GM12878 (cell line): ENCODE measurements at regions not wholly inside any gene's neighbourhood (a gene's known extent, or its start where the extent isn't known, plus 50 kb on each side); places are given as distances from the start of the nearest gene placed in this dataset.

ENCODE experiments used
- ATAC-seq: fragments of 200-7000 bp; cut with Tn5 transposase; 3 replicates; pipeline ENCODE4 v1.9.1; 2020; ENCODE audit warnings: mild to moderate bottlenecking, moderate library complexity
- BruUV-seq: library from RNA; stranded (reverse); fragments of 400-500 nt; replicated peaks from 2 replicates; lab custom pipeline; 2021; lab: Mats Ljungman, UMichigan
- CTCF ChIA-PET: fragments of 300-600 bp; sonication (Branson Sonifier 250); formaldehyde crosslinking; extraction: SDS; loops from one replicate; lab custom pipeline; 2021; ENCODE audit warnings: inconsistent platforms; lab: Yijun Ruan, JAX
- POLR2A ChIA-PET: fragments of 350-600 bp; formaldehyde crosslinking; extraction: SDS; loops from one replicate; lab custom pipeline; 2021; ENCODE audit warnings: inconsistent platforms; lab: Charles Lee
- RAD21 ChIA-PET: fragments of 300-600 bp; sonication (Branson Sonifier 250); formaldehyde crosslinking; loops from one replicate; lab custom pipeline; 2023; ENCODE audit warnings: antibody characterized with exemption; ENCODE audit not compliant: unreplicated experiment; lab: Charles Lee
- SMC1A ChIA-PET: fragments of 300-600 bp; sonication (Branson Sonifier 250); formaldehyde crosslinking; loops from one replicate; lab custom pipeline; 2023; ENCODE audit not compliant: unreplicated experiment, uncharacterized antibody; lab: Charles Lee
- DNase-seq: peaks from one replicate; pipeline ENCODE4 v3.0.0-alpha.2; 2011; ENCODE audit warnings: low read depth, low spot score
- FAIRE-seq: peaks from 3 replicates; lab custom pipeline; 2011; peaks lifted over from hg19 to GRCh38; lab: Jason Lieb, UNC
- H2AFZ ChIP-seq: 2 replicates; pipeline ENCODE4 v1.6.0; 2011; ENCODE audit warnings: low read depth, low read length, control low read depth; ENCODE audit not compliant: control insufficient read depth
- H3K27ac ChIP-seq: 2 replicates; pipeline ENCODE4 v1.5.1; 2011; ENCODE audit warnings: control low read depth; ENCODE audit not compliant: control insufficient read depth, insufficient read depth
- H3K27me3 ChIP-seq, 2 experiments: replicated peaks in 1 of 2; 2 replicates each; pipeline versions ENCODE4 v1.6.0 to v1.6.1; 2011; ENCODE audit warnings: low read length in 1 of 2; ENCODE audit not compliant: control insufficient read depth in 2 of 2, insufficient read depth in 2 of 2
- H3K36me3 ChIP-seq, 2 experiments: 2 replicates each; pipeline ENCODE4 v1.5.1; 2011; ENCODE audit warnings: low read length in 1 of 2; ENCODE audit not compliant: control insufficient read depth in 2 of 2, insufficient read depth in 2 of 2
- H3K4me1 ChIP-seq: 2 replicates; pipeline ENCODE4 v1.6.1; 2011; ENCODE audit warnings: mild to moderate bottlenecking, low read length, moderate library complexity, mixed read lengths; ENCODE audit not compliant: control insufficient read depth, insufficient read depth
- H3K4me2 ChIP-seq: 2 replicates; pipeline ENCODE4 v1.6.0; 2011; ENCODE audit warnings: control low read depth; ENCODE audit not compliant: control insufficient read depth, insufficient read depth
- H3K4me3 ChIP-seq: fragments of 200-600 bp; sonication (generic); 2 replicates; pipeline ENCODE4 v1.5.1; 2016
- H3K79me2 ChIP-seq: 2 replicates; pipeline ENCODE4 v1.6.0; 2011; ENCODE audit warnings: low read length; ENCODE audit not compliant: control insufficient read depth, insufficient read depth
- H3K9ac ChIP-seq: 2 replicates; pipeline ENCODE4 v1.8.0; 2011; ENCODE audit warnings: low read length, control low read depth, mixed read lengths; ENCODE audit not compliant: control insufficient read depth, insufficient read depth
- H3K9me3 ChIP-seq: replicated peaks from 3 replicates; pipeline ENCODE4 v1.5.1; 2011; ENCODE audit warnings: mild to moderate bottlenecking, low read length; ENCODE audit not compliant: control insufficient read depth, insufficient read depth
- H4K20me1 ChIP-seq: 2 replicates; pipeline ENCODE4 v1.6.0; 2011; ENCODE audit not compliant: control insufficient read depth, insufficient read depth
- BCL3 ChIP-seq: IDR thresholded peaks from 2 replicates; pipeline ENCODE4 v1.6.1; 2011; ENCODE audit warnings: borderline replicate concordance, low read depth, mild to moderate bottlenecking, moderate library complexity, low read length; ENCODE audit not compliant: insufficient read depth, poor library complexity, severe bottlenecking
- CHD4 ChIP-seq: fragments of 200-600 bp; sonication (generic); IDR thresholded peaks from 2 replicates; pipeline ENCODE4 v1.6.1; 2016; ENCODE audit warnings: mild to moderate bottlenecking
- MTA2 ChIP-seq: fragments of 450-650 bp; IDR thresholded peaks from 2 replicates; pipeline ENCODE4 v1.6.1; 2016; ENCODE audit warnings: low read depth, mild to moderate bottlenecking, moderate library complexity
- NRF1 ChIP-seq: conservative IDR thresholded peaks from 2 replicates; pipeline ENCODE4 v1.6.1; 2011; ENCODE audit warnings: mild to moderate bottlenecking, low read depth, low read length, improper control_type of control experiment
- RFX5 ChIP-seq: IDR thresholded peaks from 2 replicates; pipeline ENCODE4 v1.6.1; 2011; ENCODE audit warnings: low read depth, low read length, improper control_type of control experiment
- SMAD5 ChIP-seq: IDR thresholded peaks from 2 replicates; pipeline ENCODE4 v1.6.1; 2016; ENCODE audit warnings: antibody characterized with exemption, low read depth
- SP1 ChIP-seq: IDR thresholded peaks from one replicate; pipeline ENCODE4 v1.6.1; 2011; ENCODE audit warnings: low read depth, low read length
- SREBF2 ChIP-seq: IDR thresholded peaks from 2 replicates; pipeline ENCODE4 v1.6.1; 2012; ENCODE audit warnings: mild to moderate bottlenecking, low read length
- SRF ChIP-seq, 2 experiments: IDR thresholded peaks; 2 replicates each; pipeline ENCODE4 v1.6.1; 2011; ENCODE audit warnings: low read depth in 2 of 2, low read length in 2 of 2, mild to moderate bottlenecking in 1 of 2, moderate library complexity in 1 of 2
- whole genome bisulfite sequencing: methylation state at CpG from one replicate; pipeline ENCODE4 v1.1.6; 2016; ENCODE audit warnings: low lambda C conversion rate; ENCODE audit not compliant: insufficient replicate concordance, insufficient coverage; ENCODE audit errors: missing lambda C conversion rate; 5-methylcytosine and 5-hydroxymethylcytosine counted together
- in situ Hi-C: fragments of 300-500 bp; cut with MboI; formaldehyde crosslinking; loops from 9 replicates; pipeline ENCODE4 v1.14.3; 2018; ENCODE audit warnings: mixed read lengths
- intact Hi-C: fragments of 100-400 bp; cut with micrococcal nuclease; formaldehyde crosslinking; loops from one replicate; pipeline ENCODE4 v1.14.2; 2022; ENCODE audit not compliant: unreplicated experiment
- TF ChIP-seq, protein P1 (sequence below): fragments of 450-650 bp; conservative IDR thresholded peaks from 2 replicates; pipeline ENCODE4 v1.6.1; 2017; ENCODE audit warnings: mild to moderate bottlenecking, moderate library complexity
- TF ChIP-seq, protein P2 (sequence below): fragments of 450-650 bp; IDR thresholded peaks from 2 replicates; pipeline ENCODE4 v1.6.1; 2018; ENCODE audit warnings: mild to moderate bottlenecking, low read depth, moderate library complexity; ENCODE audit not compliant: partially characterized antibody

DNA sequence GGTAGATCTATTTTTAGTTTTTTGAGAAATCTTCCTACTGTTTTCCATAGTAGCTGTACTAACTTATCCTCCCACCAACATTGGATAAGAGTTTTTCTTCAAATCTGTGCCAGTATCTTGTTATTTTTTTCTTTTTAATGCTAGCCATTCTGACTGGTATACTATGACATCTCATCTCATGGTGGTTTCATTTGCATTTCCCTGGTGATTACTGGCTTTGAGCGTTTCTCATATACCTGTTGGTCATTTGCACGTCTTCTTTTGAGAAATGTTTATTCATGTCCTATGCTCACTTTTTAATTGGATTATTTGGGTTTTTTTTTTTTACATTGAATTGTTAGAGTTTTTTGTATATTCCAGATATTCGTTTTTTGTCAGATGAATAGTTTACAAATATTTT, 398.1 kb downstream of the OCA2 start:
- H3K27ac ChIP-seq = no peak overlapping the region
- no peak for FAIRE-seq
- no TSS peak for BruUV-seq
- WGBS = 11% methylated on average over 3 of the region's 3 CpGs
- TF ChIP-seq SRF (IDR thresholded peaks at IDR 0.05; ENCODE audit: low read depth in 2 of 2, low read length in 2 of 2) = no peak
- TF ChIP-seq MTA2 = no peak
- no peak for TF ChIP-seq SP1
- no peak for TF ChIP-seq SMAD5
- no peak for TF ChIP-seq CHD4
- TF ChIP-seq, protein P1, sequence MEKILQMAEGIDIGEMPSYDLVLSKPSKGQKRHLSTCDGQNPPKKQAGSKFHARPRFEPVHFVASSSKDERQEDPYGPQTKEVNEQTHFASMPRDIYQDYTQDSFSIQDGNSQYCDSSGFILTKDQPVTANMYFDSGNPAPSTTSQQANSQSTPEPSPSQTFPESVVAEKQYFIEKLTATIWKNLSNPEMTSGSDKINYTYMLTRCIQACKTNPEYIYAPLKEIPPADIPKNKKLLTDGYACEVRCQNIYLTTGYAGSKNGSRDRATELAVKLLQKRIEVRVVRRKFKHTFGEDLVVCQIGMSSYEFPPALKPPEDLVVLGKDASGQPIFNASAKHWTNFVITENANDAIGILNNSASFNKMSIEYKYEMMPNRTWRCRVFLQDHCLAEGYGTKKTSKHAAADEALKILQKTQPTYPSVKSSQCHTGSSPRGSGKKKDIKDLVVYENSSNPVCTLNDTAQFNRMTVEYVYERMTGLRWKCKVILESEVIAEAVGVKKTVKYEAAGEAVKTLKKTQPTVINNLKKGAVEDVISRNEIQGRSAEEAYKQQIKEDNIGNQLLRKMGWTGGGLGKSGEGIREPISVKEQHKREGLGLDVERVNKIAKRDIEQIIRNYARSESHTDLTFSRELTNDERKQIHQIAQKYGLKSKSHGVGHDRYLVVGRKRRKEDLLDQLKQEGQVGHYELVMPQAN = no peak
- TF ChIP-seq RFX5 = no peak
- no peak for TF ChIP-seq SREBF2
- TF ChIP-seq BCL3 = no peak
- TF ChIP-seq NRF1 = no peak
- TF ChIP-seq, protein P2, sequence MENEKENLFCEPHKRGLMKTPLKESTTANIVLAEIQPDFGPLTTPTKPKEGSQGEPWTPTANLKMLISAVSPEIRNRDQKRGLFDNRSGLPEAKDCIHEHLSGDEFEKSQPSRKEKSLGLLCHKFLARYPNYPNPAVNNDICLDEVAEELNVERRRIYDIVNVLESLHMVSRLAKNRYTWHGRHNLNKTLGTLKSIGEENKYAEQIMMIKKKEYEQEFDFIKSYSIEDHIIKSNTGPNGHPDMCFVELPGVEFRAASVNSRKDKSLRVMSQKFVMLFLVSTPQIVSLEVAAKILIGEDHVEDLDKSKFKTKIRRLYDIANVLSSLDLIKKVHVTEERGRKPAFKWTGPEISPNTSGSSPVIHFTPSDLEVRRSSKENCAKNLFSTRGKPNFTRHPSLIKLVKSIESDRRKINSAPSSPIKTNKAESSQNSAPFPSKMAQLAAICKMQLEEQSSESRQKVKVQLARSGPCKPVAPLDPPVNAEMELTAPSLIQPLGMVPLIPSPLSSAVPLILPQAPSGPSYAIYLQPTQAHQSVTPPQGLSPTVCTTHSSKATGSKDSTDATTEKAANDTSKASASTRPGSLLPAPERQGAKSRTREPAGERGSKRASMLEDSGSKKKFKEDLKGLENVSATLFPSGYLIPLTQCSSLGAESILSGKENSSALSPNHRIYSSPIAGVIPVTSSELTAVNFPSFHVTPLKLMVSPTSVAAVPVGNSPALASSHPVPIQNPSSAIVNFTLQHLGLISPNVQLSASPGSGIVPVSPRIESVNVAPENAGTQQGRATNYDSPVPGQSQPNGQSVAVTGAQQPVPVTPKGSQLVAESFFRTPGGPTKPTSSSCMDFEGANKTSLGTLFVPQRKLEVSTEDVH = no peak
- H3K4me3 ChIP-seq = no peak overlapping the region
- H3K4me2 ChIP-seq = no peak overlapping the region
- H3K4me1 ChIP-seq = no peaks in the 10 kb centered on the region
- CTCF ChIA-PET = no interaction called here
- H3K27me3 ChIP-seq = no peaks in the 10 kb centered on the region
- RAD21 ChIA-PET = no interaction called here
- no peak for ATAC-seq
- H3K9me3 ChIP-seq = no peaks in the 10 kb centered on the region; the same call in 2 of the 3 replicates
- no peaks in the 10 kb centered on the region for H3K79me2 ChIP-seq
- H3K9ac ChIP-seq = no peak overlapping the region
- no peak overlapping the region for H2AFZ ChIP-seq
- intact Hi-C loops (no loop called here), in situ Hi-C loops (no loop called here)
- no peaks in the 10 kb centered on the region for H3K36me3 ChIP-seq
- no peak for DNase-seq
- POLR2A ChIA-PET = no interaction called here
- SMC1A ChIA-PET = no interaction called here
- no peaks in the 10 kb centered on the region for H4K20me1 ChIP-seq
